ENCODE measurements at regions not wholly inside any gene's neighbourhood (a gene's known extent, or its start where the extent isn't known, plus 50 kb on each side); places are given as distances from the start of the nearest gene placed in this dataset.

GRCh38 chr6:25010176-25010575 lies 74.4 kb upstream of the RIPOR2 start:
- no peak for TF ChIP-seq EZH2 (IDR thresholded peaks at IDR 0.05; ENCODE audit: low read length, missing control alignments)
- TF ChIP-seq, protein P1, sequence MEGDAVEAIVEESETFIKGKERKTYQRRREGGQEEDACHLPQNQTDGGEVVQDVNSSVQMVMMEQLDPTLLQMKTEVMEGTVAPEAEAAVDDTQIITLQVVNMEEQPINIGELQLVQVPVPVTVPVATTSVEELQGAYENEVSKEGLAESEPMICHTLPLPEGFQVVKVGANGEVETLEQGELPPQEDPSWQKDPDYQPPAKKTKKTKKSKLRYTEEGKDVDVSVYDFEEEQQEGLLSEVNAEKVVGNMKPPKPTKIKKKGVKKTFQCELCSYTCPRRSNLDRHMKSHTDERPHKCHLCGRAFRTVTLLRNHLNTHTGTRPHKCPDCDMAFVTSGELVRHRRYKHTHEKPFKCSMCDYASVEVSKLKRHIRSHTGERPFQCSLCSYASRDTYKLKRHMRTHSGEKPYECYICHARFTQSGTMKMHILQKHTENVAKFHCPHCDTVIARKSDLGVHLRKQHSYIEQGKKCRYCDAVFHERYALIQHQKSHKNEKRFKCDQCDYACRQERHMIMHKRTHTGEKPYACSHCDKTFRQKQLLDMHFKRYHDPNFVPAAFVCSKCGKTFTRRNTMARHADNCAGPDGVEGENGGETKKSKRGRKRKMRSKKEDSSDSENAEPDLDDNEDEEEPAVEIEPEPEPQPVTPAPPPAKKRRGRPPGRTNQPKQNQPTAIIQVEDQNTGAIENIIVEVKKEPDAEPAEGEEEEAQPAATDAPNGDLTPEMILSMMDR (conservative IDR thresholded peaks at IDR 0.05 in 1 of 2, IDR thresholded peaks at IDR 0.05 in 1 of 2; ENCODE audit: low read depth in 1 of 2, low read length in 2 of 2): no peak

Data from fibroblast of lung (primary cell).